ENCODE measurements at regions not wholly inside any gene's neighbourhood (a gene's known extent, or its start where the extent isn't known, plus 50 kb on each side); places are given as distances from the start of the nearest gene placed in this dataset.

- TF ChIP-seq CTCF (IDR thresholded peaks at IDR 0.05) (no peak), POLR2A (IDR thresholded peaks at IDR 0.05) (no peak)
These were observed 637.2 kb downstream of the NTRK3 start for GRCh38 chr15:87619161-87619960.

Measured in body of pancreas (tissue), 4 donors.